ENCODE measurements at regions not wholly inside any gene's neighbourhood (a gene's known extent, or its start where the extent isn't known, plus 50 kb on each side); places are given as distances from the start of the nearest gene placed in this dataset.

DNA sequence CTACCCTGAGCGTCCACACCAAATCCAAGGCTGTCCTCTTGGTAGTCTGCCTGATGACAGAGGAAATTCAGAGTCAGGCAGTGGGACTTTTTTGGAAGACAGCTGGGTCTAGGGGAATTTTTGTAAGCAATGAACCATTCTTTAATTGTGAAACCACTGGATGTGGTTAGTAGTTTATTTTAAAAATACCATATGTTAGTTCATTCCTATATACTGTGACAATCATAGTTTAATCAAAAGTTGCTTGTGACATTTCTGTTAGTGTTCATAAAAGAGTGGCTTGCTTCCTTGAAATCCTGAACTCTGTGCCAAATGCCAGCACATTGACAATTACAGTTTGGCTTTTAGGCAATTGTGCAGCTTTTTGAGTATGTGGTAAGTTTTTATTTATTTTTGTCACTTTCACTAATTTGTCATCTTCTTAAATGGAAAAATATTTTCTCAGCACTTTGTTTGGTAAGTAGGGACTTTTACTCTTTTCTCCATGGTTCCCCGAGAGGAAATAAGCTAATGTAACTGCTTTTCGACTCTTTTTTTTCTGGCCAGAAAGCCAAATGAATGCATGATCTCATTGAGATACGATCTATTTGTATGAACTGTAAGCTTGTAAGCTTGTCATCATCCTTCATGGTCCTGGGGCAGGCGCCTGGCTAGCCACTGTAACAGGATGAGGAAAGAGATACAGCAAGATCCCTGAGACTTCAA is 72.6 kb upstream of the SLC4A4 start:
- TF ChIP-seq POLR2A (IDR thresholded peaks at IDR 0.05; ENCODE audit: low read length) (no peak), GATA1 (IDR thresholded peaks at IDR 0.05; ENCODE audit: low read depth, low read length) (no peak)
